NB4 (cell line): ENCODE measurements at regions not wholly inside any gene's neighbourhood (a gene's known extent, or its start where the extent isn't known, plus 50 kb on each side); places are given as distances from the start of the nearest gene placed in this dataset.

ENCODE experiments used
- DNase-seq: peaks from one replicate; pipeline ENCODE4 v3.0.0; 2010; ENCODE audit warnings: low read depth
- H3K4me3 ChIP-seq: one replicate; pipeline ENCODE4 v1.5.1; 2011; ENCODE audit warnings: mild to moderate bottlenecking, low read depth, low read length, moderate library complexity
- POLR2A ChIP-seq: IDR thresholded peaks from 2 replicates; pipeline ENCODE4 v1.6.1; 2011; ENCODE audit warnings: mild to moderate bottlenecking; ENCODE audit not compliant: insufficient read length; ENCODE audit errors: extremely low read depth
- TF ChIP-seq, protein P1 (sequence below): IDR thresholded peaks from 2 replicates; pipeline ENCODE4 v1.6.1; 2011; ENCODE audit warnings: low read depth, low read length
- TF ChIP-seq, protein P2 (sequence below): IDR thresholded peaks from one replicate; pipeline ENCODE4 v1.5.1; 2012; ENCODE audit warnings: low read depth, low read length

DNA sequence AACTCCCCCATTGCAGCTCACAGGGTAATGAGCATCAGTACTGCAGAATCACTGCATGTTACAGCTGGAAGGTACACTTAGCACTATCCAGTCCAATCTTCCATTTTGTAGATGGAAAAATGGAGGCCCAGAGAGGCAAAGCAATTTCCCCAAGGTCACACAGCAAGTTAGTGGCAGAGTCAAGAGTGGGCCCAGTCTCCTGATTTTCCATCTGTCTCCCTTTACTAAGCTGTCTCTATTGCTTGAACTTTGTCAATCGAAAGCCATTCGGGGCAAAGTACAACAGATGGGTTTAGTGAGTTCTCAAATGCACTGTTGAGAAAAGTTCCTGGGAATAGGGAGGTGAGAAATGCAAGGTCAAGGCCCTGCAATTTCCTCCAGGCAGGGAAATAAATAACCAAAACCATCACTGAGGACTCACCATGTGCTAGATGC is 50.4 kb upstream of the IFFO2 start:
- DNase-seq: no peak

More for the DNA sequence above, 50.4 kb upstream of the IFFO2 start:
- no peak for TF ChIP-seq POLR2A
- TF ChIP-seq, protein P1, sequence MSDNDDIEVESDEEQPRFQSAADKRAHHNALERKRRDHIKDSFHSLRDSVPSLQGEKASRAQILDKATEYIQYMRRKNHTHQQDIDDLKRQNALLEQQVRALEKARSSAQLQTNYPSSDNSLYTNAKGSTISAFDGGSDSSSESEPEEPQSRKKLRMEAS: no peak
- TF ChIP-seq, protein P2, sequence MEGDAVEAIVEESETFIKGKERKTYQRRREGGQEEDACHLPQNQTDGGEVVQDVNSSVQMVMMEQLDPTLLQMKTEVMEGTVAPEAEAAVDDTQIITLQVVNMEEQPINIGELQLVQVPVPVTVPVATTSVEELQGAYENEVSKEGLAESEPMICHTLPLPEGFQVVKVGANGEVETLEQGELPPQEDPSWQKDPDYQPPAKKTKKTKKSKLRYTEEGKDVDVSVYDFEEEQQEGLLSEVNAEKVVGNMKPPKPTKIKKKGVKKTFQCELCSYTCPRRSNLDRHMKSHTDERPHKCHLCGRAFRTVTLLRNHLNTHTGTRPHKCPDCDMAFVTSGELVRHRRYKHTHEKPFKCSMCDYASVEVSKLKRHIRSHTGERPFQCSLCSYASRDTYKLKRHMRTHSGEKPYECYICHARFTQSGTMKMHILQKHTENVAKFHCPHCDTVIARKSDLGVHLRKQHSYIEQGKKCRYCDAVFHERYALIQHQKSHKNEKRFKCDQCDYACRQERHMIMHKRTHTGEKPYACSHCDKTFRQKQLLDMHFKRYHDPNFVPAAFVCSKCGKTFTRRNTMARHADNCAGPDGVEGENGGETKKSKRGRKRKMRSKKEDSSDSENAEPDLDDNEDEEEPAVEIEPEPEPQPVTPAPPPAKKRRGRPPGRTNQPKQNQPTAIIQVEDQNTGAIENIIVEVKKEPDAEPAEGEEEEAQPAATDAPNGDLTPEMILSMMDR: no peak
- H3K4me3 ChIP-seq: no peak overlapping the region
